Peyer's patch (tissue), 4 donors: ENCODE measurements at regions not wholly inside any gene's neighbourhood (a gene's known extent, or its start where the extent isn't known, plus 50 kb on each side); places are given as distances from the start of the nearest gene placed in this dataset.

Experiments used
- POLR2A ChIP-seq, 2 donors: fragments of 450-650 bp; IDR thresholded peaks; one replicate each; pipeline ENCODE4 v1.5.1; 2017; ENCODE audit warnings: antibody characterized with exemption in 2 of 2, mild to moderate bottlenecking in 2 of 2, moderate library complexity in 2 of 2
- TF ChIP-seq, protein P1 (sequence below), 6 experiments: fragments of 450-650 bp in 4 of 6; fragments of 200-600 bp in 2 of 6; sonication (generic) in 1 of 6; IDR thresholded peaks; one replicate each; pipeline ENCODE4 v1.5.1; 2017 to 2019; ENCODE audit warnings: antibody characterized with exemption in 6 of 6, mild to moderate bottlenecking in 3 of 6, moderate library complexity in 1 of 6

DNA sequence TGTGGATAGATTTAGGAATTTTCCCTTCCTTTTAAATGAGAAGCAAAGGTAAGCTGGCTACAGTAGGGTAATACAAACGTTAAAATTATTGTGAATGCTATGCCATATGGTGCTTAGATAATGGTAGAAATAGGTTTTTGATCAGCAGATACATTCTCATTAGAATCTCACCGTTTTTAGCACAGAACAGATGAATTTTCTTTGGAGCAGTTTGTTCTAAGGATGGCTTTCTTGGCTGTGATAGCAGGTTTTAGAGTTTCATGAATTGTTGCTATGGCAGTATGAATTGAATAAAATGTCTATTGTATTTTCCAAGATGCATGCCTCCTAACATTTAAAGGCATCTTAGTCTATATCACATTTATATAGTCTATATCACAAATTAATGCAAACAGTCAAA is 1394.5 kb downstream of the EPHA7 start:
- no peak for TF ChIP-seq POLR2A (IDR thresholded peaks at IDR 0.05)
- TF ChIP-seq, protein P1, sequence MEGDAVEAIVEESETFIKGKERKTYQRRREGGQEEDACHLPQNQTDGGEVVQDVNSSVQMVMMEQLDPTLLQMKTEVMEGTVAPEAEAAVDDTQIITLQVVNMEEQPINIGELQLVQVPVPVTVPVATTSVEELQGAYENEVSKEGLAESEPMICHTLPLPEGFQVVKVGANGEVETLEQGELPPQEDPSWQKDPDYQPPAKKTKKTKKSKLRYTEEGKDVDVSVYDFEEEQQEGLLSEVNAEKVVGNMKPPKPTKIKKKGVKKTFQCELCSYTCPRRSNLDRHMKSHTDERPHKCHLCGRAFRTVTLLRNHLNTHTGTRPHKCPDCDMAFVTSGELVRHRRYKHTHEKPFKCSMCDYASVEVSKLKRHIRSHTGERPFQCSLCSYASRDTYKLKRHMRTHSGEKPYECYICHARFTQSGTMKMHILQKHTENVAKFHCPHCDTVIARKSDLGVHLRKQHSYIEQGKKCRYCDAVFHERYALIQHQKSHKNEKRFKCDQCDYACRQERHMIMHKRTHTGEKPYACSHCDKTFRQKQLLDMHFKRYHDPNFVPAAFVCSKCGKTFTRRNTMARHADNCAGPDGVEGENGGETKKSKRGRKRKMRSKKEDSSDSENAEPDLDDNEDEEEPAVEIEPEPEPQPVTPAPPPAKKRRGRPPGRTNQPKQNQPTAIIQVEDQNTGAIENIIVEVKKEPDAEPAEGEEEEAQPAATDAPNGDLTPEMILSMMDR (IDR thresholded peaks at IDR 0.05): no peak
